ENCODE measurements at regions not wholly inside any gene's neighbourhood (a gene's known extent, or its start where the extent isn't known, plus 50 kb on each side); places are given as distances from the start of the nearest gene placed in this dataset.

DNA sequence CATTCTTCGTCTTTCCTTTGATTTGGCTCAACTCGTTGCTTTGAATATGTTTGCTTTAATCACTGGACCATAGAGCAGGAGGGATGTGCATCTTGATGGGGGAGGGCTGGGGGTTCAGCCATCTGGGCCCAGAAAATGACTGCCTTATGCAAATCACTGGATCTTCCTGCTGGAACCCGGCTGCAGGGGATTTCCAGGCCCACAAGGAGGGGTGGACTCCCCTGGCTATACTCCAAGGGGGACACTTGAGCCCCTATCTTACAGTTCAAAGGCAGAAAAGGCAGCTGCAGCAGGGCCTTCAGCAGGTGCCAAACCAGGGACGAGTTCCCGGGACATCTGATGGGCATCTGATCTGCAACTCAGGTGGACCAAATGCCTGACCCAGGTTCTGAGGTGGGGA is 122.5 kb downstream of the DICER1 start:
- no peak for DNase-seq

DNA sequence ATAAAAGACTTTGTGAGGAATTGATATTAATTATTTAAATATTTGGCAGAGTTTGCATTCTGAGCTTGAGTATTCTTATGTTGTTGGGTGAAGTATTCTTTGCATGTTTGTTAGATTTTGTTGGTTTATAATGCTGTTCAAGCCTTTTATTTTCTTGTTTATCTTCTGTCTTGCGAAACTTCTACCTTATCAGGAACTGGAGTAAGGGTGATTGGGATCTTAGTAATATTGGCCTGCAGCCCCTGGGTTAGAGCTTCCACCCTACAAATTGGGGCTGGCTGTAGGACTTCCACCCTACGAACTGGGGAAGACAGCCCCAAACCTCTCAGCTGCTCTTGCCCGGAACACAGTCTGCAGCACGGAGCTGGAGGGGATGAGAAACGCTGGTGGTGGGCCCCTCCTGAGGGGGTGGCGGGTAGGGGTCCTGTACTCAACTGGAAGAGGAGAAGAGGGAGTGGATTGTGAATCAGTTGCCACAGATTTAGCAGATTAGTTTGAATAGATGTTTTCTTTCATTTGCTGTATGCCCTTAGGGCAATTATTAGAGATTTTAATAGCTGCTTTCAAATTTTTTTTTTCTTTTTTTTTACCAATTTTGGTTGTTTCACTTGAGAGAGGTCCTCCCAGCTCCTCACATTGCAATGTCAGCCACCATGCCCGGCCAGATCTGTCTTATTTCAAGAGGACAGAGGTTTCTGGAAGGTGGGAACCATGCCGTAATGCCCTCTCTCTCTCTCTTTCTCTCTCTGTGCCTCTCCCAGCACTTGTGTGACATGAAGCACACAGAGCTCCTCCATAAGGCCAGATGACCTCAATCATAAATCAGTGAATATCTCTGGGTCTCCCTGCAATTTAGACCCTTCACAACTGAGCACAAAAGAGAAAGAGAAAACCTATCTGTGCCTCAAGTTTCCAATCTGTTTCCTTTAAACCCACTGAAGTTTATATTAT is 123.4 kb downstream of the DICER1 start:
- no peak for DNase-seq

DNA sequence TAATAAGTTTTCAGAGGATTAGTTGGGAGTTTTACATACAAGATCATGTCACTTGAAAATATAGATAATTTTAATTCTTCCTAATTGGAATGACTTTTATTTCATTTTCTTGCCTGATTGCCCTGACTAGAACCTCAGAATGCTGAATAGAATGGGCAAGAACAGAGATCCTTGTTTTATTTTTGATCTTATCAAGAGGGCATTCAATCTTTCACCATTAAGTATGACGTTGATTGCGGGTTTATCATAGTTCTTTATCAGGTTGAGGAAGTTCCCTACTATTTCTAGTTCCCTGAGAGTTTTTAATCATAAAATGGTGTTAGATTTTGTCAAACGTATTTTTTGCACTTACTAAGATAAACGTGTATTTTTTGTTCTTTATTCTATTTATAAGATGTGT is 124.3 kb downstream of the DICER1 start:
- no peak for DNase-seq

DNA sequence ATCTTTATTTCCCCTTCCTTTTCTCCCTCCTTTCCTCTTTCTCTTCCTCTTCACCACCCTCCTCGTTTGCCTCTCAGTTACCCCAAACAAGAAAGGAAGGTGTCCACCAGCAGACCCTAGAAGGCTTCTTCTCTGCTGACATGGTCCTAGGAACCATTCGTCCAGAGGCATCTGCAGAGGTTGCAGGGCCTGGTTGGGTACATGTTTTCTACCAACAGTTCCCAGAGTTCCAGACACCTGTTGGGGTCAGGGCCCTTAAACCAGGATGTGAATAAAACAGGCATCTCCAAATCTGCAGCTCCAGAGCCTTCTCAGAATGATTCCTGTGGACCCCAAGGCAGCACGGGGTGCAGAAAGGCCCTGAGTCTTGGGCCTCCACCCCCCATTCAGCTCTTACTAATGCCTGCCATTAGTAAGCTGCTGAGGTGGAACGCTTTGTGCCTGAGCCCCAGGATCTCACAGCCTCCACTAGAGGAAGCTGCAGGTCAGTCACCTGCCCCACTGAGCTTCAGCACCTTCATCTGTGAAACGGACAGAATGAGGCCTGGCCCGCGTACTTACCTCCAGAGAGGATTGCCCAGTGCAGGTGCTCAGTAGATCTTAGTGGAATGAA is 130.4 kb downstream of the DICER1 start:
- DNase-seq: no peak

DNA sequence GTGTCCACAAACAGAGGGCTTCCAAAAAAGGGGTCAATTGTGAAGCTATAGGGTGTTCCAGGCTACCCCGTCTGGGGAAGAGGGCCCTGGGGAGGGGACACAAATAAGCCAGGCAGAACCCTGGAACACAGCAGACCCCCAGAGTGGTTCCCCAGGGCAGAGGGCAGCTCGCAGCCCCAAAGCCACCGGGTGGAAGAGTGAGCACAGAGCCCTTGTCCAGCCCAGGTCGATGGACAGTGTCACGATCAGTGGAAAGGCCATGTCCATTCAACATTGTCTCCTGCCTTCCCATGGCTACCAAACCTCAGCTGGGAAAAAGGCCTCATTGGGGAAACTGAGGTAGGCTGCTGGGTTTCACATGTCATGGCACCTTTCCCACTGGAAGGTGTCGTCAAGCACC is 131.4 kb downstream of the DICER1 start:
- no peak for DNase-seq

DNA sequence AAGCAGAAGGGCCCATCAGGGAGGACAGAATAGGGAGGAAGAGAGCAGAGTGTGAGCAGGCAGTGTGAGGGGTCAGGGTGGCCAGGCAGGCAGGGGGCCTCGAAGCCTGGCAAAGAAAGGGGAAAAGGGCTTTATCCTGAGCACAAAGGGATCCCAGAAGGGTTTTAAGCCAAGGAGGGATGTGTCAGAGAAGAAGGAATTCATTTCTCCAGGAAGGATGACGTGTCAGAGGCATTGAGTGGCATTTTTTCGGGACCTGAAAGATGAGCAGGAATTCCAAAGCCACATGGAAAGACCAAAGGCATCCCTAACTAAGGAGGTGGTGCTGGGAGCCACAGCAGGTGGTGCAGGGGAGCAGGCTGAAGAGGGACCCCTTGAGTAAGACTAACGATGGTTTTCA is 132.1 kb downstream of the DICER1 start:
- DNase-seq: no peak

DNA sequence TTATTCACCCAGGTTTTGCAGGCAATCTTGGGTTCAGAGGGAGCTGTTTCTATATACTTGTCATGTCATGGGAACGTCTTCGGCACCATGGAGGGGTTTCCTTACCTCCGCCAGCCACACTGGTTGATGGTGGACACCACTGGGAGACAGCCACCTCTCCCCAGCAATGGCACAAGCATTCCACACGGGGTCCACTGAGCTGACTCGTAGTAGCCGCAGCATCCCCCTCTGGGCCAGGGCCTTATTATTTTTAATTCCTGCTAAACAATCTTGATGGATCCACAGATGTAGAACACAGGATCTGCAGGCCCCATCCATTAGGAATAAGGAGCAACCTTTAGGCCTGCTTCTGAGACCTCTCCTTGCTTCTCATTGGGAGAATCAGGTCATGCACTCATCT is 132.9 kb downstream of the DICER1 start:
- DNase-seq: no peak

DNA sequence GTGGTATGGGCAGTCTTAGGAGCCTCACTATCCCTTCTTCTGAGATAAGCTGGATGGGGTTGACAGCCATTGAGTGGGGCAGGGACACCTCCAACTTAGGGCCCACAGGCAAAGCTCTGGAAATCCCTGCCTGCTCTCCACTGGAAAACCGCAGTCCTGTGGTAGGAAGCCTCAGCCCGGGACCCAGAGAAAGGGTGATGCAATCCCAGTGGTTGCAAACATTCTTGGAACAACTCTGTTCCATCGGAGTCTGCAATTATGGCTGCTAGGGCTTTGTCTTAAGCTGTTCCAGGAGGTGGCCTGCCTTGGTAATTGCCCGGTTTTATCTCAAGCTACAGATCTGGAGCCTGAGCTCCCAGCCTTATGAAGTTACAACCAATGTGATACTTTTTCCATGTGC is 133.4 kb downstream of the DICER1 start:
- DNase-seq: no peak

DNA sequence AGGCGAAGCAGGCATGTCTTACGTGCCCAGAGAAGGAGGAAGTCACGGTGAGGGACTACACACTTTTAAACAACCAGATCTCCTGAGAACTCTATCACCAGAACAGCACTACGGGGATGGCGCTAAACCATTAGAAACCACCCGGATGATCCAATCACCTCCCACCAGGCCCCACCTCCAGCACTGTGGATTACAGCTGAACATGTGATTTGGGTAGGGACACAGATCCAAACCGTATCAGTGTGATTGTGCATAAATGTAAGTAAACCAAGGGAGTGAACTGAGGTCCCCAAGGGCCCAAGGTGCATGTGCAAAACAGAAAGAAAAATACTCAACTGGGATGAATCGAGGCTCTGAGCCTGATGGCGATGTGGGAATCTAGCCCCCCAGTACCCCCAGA is 134.2 kb downstream of the DICER1 start:
- no peak for DNase-seq

DNA sequence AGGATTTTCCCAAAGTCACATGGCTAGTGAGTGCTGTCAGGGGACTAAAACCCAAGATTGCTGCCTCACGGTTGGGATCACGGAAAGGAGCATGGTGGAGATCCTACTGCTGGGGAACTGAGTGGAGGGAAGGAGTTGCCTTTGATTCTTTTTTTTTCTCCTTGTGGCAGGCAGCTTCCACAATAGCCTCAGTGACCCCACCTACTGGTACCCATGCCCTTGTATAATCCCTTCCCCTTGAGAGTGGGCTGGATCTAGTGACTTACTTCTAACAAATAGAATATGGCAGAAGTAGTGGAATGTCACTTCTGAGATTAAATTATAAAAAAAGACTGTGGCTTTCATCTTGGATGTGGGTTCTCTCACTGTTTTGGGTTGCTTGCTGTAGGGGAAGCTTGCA is 135.7 kb downstream of the DICER1 start:
- DNase-seq: no peak

DNA sequence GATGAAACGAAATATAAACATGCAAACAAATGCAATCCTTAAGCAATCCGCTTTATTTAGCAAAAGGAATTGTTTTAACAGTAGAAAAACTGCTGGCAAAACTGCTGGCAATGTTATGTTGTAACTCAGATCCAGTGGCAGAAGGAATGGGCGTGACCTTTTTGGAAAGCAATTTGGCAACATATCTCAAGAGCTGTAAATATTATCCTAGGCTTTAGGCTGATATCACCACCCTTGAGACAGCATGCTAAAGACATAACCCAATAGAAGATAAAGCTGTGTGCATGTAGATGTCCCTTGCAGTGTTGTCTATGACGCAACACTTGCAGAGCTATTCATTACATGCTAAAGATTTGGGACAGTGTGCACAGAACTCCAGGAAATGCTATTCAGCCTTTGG is 138.5 kb downstream of the DICER1 start:
- DNase-seq: no peak

DNA sequence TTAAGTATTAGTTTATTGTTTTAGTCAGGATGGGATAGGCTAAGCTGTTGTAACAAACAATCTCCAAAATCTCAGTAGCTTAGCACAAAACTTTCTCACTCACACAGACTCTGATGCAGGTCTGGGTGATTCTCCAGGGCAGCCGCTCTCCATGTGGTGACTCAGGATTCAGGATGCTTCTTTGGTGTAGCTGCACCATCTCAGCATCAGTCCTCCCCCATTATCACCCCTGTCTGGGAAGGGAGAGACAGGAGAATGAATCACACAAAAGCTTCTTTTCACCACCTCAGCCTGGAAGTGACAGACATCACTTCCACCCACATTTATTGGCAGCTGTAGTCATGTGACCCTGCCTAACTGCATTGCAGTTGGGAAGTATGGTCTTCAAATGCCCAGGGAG is 142.3 kb downstream of the DICER1 start:
- no peak for DNase-seq

DNA sequence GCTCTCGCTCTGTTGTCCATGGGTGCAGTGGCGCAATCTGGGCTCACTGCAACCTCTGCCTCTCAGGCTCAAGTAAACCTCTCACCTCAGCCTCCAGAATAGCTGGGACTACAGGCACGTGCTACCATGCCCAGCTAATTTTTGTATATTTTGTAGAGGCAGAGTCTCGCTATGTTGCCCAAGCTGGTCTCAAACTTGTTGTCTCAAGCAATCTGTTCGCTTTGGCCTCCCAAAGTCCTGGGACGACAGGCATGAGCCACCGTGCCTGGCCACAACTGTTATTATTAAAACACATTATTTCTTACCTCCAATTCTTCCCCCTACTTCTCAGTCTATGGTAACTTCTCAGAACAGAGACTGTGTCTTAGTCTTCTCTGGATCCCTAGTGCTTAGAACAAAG is 143.3 kb downstream of the DICER1 start:
- DNase-seq: no peak

DNA sequence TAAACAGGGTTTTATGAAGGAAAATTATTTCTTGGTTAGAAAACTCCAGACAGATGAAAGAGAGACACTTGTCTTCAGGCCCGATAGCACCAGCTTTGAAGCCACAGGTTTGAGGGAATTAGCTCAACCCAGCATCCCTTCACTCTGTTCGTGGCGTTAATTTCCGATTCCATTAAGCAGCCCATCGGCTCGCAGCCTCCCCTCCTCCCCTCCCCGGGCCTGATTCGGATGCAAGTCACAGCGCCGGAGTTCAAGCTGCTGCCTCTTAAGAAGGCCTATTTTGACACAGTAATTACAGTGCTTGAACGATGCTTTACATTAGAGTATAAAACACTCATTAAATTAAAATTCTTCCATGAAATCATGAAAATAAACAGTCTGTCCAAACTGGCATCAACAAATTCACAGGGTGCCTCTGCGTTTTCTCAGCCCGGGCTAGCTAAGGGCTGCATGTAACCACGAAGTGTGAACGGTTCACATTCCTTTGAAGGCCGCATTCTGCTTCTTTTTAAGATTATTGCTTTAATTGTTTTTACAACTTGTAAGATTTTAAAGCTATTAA is 145.8 kb downstream of the DICER1 start:
- no peak for DNase-seq

DNA sequence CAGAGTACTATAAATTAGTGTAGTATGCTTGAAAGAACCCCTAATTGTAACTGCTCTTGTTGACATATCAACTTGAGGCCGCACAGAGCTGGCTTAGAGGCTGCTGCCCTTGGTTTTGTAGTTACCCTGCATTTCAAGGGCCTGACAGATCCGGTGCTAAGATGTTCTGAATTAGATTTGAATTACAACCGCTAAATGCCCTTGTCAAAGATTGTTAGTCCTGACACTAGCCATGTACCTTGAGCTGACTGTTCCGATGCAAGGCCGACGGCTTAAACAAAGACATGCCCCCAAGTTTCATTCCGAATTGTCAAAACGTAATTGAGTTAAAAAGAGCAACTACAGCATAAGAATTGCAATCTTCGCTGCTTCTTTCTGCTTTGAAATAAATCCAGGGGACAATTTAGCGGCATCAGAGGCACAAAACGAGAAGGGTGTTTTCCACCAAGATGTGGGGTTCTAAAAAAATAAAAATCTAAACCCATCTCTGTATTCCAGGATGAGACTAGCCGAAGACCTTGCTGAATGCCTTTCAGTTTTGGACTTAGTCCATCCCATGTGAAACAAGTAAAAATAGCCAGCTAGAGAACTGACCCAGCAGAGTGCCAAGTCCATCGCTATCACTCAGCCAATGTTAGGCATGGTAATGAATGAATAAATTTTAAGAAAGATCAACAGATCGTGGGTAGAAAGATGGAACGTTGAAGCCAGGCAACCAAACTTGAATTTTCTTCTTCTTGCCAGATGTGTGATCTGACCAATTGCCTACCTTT is 148.7 kb downstream of the DICER1 start:
- DNase-seq: peak in 1 of 2 experiments; percentile 49

DNA sequence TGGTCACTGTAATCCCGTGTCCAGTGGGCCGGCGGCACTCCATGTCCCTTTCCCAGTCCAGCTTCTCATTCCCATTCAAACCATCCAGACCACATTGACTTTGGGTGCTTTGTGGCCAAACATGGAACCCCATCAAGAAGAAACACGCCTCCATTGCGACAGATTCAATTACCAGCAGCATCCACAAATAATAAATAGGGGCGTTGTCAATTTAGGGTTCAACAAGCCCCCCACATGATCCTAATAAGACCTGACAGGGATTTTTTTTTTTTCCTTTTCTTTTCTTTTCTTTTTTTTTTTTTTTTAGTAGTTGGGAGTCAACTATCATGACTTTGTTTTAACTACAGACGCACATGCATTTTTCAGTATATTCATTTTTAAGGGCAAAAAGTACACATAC is 149.4 kb downstream of the DICER1 start:
- no peak for DNase-seq

DNA sequence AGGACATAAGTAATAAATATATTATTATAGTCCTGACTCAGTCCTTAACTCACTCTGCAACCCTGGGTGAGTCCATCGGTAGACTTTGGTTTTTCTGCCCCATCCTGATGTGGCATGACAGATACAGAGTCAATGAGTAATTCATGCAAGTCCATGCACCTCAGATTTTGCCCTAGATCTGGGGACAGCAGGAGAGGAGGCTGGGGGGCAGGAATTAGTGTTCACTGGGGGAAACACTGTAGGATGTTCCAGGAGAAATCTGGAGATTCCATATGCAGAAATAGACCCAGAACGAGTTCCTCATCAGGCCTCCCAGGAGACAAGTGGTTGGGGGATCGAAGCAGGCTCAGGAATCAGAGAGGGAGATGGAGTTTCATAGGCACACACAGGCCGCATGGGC is 150.8 kb downstream of the DICER1 start:
- no peak for DNase-seq

DNA sequence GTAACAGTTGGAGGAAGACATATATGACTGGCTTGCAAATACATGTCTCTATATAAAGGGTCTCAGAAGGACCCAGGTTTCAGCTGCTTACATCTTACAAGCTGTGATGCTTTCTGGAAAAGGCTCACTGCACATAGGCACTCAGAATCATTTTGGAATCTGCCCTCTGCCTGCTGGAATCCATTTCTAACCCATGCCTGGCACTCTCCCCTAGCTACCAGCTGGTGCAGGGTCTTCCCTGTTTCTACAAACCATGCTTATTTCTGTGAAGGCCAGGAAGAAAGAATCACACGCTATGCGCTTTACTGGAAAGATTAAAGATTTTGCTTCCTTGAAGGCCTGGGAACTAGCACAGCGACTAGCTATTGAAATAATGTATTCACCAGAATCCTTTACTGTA is 151.3 kb downstream of the DICER1 start:
- DNase-seq: no peak

DNA sequence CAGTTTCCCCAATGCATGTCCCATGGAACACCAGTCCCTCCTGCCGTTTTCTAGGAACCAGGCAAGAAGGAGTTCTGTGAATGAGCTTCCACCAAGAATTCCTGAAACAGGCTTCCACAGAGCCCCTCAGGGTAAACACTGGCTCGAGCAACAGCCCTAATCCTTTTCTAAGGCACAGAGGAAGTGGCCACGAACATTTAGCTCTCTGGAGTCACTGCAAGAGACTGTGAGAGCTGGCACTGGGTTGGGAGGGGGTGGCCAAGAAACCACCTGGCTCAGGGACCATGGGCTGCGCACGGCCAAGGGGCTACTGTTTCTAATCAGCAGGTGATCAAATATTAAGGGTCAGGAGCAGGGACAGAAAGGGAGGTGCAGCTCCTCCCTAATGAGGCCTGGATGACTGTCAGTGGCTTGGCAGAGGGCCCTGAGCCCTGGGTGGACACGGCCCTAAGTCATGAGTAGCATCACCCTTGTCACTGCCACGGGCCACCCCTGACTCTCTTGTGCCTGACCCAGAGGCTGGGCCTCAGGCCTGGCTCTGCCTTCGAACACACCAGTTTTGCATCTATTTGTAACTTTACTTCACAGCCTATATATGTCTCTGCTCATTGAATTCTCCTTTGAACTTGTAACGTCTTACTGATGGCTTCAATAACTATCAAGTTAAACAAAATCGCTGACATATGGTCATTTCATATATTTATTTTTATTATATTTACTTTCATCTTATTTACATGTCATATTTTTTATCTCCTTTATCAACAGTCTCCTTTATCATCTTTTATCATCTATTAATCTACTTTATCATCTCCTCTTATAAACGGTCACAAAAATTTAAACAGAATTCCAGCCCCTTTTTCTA is 154.0 kb downstream of the DICER1 start:
- no peak for DNase-seq

DNA sequence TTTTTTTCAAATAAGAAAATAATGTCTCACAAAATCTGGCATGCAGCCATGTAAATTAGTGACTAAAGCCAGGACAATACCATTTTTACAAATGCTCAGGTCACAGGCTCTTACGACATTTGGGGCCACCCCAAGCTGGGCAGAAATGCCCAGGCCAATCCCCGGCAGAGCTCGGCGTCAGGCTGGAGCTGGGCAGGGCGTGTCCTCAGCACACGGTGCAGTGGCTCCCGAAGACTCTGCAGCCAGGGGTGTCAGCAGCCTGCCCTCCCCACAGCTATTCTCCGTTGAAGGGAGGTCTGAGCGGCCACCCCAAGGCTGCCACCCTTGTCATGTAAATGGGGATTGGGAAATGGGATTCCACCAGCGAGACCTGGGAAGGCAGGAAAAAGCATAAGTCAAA is 158.6 kb downstream of the DICER1 start:
- no peak for DNase-seq

DNA sequence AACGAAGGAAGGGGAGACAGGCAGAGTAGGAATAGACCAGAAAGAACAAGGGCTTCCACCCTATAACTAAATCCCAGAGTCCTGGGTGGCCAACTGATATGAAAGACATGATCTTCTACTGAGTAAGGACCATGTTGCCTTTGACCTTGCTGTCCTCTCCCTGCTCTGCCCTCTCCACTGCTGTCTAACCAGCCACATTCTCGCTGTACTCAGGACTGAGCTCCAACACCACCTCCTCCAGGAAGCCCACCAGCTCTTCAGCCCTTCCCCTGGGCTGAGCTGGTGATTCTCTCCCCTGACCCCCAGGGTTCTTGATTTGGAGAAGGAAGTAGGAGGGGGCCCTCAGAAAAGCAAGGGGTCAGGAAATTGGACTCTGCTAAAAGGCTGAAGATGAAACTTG is 159.2 kb downstream of the DICER1 start:
- no peak for DNase-seq

DNA sequence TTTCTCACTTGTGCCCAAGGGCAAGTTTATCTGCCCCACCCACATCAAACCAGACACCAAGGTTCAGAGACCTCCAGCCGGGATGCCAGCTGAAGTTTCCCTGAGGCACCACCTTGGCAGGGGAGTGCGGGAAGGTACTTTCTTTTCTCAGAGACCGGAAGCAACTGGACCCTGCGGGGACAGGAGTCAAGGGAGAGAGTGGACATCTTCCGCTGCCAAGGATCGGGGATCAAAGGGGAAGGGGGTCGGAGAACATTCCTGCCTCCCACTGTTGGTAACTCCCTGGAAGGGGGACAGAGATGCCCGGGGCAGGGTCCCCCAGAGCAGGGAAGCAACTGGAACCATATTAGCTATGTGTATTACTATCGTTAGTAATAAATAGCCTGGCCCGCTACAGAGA is 161.8 kb downstream of the DICER1 start:
- no peak for DNase-seq

DNA sequence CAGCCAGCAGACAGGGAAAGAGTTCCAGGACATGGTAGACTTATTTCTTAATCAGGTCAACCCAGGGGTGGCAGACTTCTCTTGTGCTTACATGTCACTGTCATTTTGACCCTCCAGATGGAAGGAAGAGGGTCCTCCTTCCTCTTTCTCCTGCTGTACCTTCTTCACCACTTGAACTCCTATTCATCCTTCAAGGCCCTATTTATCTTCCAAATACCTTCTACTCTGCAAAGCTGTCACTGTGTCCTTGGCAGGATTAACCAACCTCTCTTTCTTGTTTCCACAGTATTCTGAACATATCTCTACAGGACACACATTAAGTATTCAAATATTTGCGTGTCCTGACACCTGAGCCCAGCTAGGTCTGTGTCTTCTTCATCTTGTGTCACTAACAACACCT is 163.1 kb downstream of the DICER1 start:
- no peak for DNase-seq
